Activated CD4-positive, alpha-beta T cell treated with anti-CD3 and anti-CD28 coated beads, Interleukin-2, amount 50 U/mL, for 24 hours (primary cell): ENCODE measurements at regions not wholly inside any gene's neighbourhood (a gene's known extent, or its start where the extent isn't known, plus 50 kb on each side); places are given as distances from the start of the nearest gene placed in this dataset.
"Not testable (repeated sequence)": the region's sequence is repeated elsewhere in the genome, so short reads cannot be mapped to it uniquely, and the experiment has no call there.

Source experiments
- DNase-seq, 2 donors: peaks; one replicate each; pipeline ENCODE4 v3.0.0-alpha.2; 2020; ENCODE audit warnings: low read depth in 1 of 2, low spot score in 1 of 2

GRCh38 chr6:137933696-137934095 is 66.6 kb downstream of the TNFAIP3 start:
- no peak for DNase-seq

GRCh38 chr6:137936798-137937197 is 69.7 kb downstream of the TNFAIP3 start:
- DNase-seq, result no peak

DNA sequence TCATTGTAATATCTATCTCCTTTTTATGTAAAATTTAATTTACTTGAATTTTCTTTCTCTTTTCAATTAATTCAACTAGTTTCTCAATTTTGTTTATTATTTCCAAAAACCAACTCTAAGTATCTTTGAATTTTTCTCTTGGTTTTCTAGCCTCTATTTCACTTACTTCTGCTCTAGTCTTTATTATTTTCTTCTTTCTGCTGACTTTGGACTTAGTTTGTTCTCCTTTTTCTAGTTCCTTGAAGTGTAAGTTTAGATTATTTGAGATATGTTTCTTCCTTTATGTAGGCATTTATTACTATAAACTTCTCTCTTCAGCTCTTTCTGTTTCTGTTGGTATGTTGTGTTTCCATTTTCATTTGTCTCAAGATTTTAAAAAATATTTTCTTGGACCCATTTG is 70.8 kb downstream of the TNFAIP3 start:
- DNase-seq, result no peak

GRCh38 chr6:137938770-137939379 is 71.8 kb downstream of the TNFAIP3 start:
- DNase-seq, result no peak

- DNase-seq, result no peak
Observed at GRCh38 chr6:137941995-137942394, 74.9 kb downstream of the TNFAIP3 start.

DNA sequence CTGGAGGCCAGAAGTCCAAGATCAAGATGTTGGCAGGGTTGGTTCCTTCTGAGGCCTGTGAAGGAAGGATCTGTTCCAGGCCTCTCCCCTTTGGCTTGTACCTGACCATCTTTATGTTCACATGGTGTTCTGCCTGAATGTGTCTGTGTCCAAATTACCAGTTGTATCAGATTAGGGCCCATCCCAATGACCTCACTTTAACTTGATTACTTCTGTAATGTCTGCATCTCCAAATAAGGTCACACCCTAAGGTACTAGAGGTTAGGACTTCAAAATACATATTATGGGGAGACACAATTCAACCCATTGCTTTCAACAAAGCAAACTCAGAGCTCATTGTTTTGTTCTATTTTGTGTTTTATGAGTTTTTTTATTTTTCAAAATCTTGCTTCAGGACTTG is 75.7 kb downstream of the TNFAIP3 start:
- DNase-seq, result no peak

DNA sequence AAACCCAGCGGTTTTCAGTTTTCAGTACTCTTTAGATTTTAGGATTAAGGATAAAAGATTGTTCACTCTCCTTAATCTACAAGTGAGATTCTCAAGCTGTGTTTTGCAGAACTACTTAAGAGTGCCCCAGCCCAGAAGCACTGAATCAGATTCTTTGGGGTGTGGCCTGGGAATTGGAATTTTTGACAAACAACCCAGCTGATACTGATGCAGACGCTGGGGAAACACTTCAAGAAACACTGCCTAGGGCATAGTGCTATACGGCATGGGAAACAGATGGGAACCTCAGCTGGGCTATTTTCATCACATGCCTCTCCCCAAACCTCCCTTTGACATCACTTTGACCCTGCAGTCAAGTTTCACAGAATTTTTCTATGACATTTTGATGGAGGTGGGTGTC is 77.3 kb downstream of the TNFAIP3 start:
- not testable (repeated sequence) for DNase-seq

DNA sequence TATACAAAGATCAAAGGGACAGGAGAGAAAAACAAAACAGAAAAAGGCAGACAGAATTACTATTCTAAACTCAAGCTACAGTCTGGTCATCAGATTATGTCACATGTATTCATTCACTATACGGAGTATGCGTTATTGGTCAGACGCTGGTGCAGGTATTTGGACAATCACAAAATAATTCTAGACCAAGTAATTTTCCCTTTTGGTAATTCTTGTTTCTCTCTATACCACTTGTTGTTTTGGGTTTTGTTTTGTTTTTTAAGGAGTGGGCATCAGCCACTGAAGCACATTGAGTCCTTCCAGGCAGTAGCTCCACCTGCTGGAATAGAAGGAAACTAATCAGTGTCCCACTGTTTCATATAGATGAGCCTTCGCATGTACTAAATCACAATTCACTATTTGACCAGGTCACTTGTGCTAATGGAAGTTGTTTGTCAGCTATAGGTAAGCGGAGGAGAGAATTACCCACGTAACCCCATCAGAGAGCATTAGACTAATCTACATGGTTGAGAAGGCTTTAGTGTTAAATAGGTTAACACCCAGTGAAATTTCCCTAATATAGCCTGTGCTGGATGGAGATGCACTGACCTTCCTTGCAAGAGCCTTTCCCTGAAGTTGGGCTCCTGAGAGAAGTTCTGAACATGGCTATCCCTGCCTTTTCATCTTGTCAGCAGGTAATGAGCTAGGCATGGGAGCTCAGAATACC is 77.9 kb downstream of the TNFAIP3 start:
- no peak for DNase-seq

- no peak for DNase-seq
Observed at GRCh38 chr6:137949686-137950390, 82.8 kb downstream of the TNFAIP3 start.

DNA sequence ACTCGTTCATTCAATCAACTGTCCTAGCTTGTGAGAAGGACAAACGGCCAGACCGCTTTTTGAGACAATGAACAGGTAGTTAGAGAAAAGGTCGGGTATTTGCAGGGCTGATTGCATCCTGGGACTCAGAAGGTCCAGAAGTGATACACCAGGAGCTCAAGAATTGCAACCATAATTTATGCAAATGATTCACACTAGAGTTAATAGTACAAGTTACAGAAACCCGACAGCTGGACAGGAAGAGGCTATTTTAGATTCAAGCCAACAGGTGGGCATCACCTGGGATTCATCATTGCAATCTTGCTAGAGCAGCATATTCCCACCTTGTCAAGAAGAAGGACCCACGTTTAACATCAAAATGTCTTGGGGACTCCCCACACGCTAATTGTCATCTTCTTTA is 83.5 kb downstream of the TNFAIP3 start:
- DNase-seq, result no peak

DNA sequence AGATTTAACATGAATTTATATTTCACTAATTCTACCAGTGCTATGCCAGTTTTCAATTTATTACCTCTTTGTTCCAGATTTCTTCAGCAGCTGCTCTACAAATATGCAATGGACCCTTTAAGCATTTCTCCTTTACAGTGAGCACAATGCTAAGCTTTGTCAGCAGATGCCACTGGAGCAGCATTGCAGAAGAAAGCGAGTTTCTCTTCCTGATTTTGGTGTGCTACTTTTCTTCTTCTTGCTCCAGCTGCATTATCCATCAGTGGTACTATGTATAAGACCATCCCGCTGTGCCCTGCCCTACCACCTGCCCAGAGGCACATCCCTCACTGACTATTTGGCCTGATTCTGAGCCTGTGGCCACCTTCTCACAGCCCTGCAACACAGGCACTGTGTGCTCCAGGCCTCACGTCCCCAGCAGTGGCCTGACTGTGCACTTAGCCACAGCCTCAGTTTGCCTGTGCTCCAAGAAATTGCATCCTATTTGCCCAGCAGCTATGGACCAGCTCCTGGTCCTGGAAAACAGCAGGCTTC is 84.1 kb downstream of the TNFAIP3 start:
- no peak for DNase-seq

- no peak for DNase-seq
Observed at GRCh38 chr6:137952247-137952646, 85.2 kb downstream of the TNFAIP3 start.

DNA sequence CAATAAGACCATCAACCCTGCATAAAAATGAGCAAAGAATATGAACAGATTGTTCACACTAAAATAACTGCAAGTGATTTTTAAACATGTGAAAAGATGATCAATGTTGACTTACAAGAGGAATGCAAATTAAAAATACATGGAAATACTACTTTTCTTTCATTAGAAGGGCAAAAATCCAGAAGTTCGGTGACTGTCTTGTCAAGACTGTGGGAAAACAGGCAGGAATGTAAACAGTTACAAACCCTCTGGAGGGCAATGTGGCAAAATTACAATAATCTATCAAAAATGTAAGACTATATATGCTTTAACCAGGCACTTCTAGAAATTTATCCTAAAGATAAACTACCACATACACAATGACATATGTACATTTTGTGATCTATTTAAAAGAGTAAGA is 86.7 kb downstream of the TNFAIP3 start:
- no peak for DNase-seq

GRCh38 chr6:137954253-137954652 is 87.2 kb downstream of the TNFAIP3 start:
- no peak for DNase-seq

DNA sequence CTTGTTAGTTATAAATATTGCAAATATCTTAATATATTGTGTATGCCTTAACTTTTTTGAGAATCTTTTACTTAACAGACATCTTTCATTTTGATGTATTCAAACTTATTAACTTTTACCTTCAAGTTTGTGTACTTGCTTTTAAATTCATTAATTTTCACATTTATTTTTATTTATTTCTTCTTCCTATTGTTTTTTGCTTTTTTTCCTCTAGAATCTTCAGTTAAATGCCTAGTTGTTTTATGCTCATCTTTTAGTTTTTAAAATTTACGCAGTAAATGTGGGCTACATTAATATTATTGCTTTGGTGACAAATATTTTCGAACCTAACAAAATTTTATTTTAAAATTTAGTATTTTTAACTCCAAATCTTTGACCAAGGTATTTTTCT is 89.0 kb downstream of the TNFAIP3 start:
- no peak for DNase-seq

GRCh38 chr6:137957471-137957870 is 90.4 kb downstream of the TNFAIP3 start:
- no peak for DNase-seq

- DNase-seq, result no peak
Observed at GRCh38 chr6:137958811-137959565, 91.9 kb downstream of the TNFAIP3 start.

GRCh38 chr6:137962725-137963124 is 95.7 kb downstream of the TNFAIP3 start:
- no peak for DNase-seq

DNA sequence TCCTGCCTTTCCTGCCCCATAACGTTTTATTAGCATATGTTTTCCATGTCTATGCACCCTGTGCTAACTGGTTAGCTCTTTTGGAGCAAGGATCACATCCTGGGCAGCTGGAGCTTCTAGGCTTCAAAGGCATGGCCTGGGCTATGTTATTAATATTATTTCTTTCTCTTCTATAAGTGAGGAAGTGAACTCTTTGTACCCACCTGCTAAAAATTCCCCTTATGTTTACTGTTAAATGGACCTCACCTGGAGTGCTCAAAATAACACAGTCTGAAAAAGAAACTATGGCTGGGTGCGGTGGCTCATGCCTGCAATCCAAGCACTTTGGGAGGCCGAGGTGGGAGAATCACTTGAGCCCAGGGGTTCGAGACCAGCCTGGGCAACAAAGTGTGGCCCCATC is 97.8 kb downstream of the TNFAIP3 start:
- no peak for DNase-seq

- DNase-seq, result no peak
Observed at GRCh38 chr6:137967689-137968454, 100.8 kb downstream of the TNFAIP3 start.

DNA sequence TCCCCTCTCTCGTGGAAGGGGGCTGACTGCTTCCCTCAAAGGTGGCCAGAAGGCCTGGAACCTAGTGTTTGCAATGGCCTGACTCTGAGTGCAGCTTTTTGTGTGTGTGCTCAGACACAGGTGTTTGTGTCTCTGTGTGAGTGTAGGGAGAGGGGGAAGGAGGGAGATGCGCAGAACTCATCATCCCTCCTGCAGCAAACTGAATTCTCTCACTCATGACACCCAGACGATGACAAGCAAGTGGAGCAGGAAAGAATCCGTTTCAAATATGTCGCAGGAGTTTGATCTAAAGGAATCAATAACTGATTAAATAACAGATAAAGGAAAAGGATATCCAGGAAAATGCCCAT is 101.4 kb downstream of the TNFAIP3 start:
- DNase-seq, result no peak
